Mucosa of descending colon (tissue), 3 donors: ENCODE measurements at regions not wholly inside any gene's neighbourhood (a gene's known extent, or its start where the extent isn't known, plus 50 kb on each side); places are given as distances from the start of the nearest gene placed in this dataset.

ENCODE experiments used
- ATAC-seq: fragments of 200-7000 bp; cut with Tn5 transposase; one replicate; pipeline ENCODE4 v1.9.1; 2020; ENCODE audit warnings: mild to moderate bottlenecking, moderate library complexity
- DNase-seq, 3 donors: peaks; one replicate each; pipeline ENCODE4 v3.0.0-alpha.2; 2020
- H3K36me3 ChIP-seq: fragments of 200-600 bp; one replicate; pipeline ENCODE4 v1.8.0; 2021; ENCODE audit warnings: low read depth, mild to moderate bottlenecking
- H3K4me1 ChIP-seq: fragments of 200-600 bp; one replicate; pipeline ENCODE4 v1.8.0; 2021; ENCODE audit warnings: low read depth, mild to moderate bottlenecking
- H3K4me3 ChIP-seq: fragments of 200-600 bp; one replicate; pipeline ENCODE4 v1.8.0; 2021; ENCODE audit warnings: mild to moderate bottlenecking
- H3K9me3 ChIP-seq: fragments of 200-600 bp; one replicate; pipeline ENCODE4 v1.8.0; 2021; ENCODE audit warnings: mild to moderate bottlenecking
- intact Hi-C, 2 donors: fragments of 100-400 bp; cut with DNase I in 1 of 2; cut with micrococcal nuclease in 1 of 2; formaldehyde crosslinking; loops; one replicate each; pipeline versions ENCODE4 v1.11.0 to v1.11.1; 2022; cut with DNase I, micrococcal nuclease
- TF ChIP-seq, protein P1 (sequence below): fragments of 200-600 bp; IDR thresholded peaks from one replicate; pipeline ENCODE4 v1.8.0; 2022; ENCODE audit warnings: antibody characterized with exemption, mild to moderate bottlenecking
- donor health status: DM: no; HTN: no; CAD: no; lungs with moderate emphysema.
- donor health status: DM: no; HTN: no; CAD: no.
- donor health status: DM: no; HTN: yes; CAD: no.

DNA sequence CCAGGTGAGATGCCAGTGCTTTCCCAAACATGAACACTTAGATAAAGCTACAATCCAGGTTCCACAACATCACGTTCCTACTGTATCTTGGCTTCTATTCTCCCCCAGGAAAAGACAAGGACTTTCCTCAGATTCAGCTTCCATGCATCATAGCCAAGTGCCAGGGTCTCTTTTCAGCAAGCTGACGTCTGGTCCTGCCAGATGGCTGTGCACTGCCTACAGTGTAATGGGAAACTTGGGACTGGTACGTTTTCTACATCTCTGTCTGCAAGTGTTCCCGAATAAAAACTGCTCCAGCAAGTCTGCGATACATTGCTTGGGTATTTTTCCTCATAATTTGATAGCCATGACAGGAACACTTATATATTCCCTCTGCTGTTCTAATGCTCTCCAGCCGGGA is 412.5 kb downstream of the FAM181B start:
- H3K4me3 ChIP-seq = no peak overlapping the region
- ATAC-seq (no peak), DNase-seq (no peak)
- intact Hi-C loops = no loop called here
- no peaks in the 10 kb centered on the region for H3K4me1 ChIP-seq
- no peaks in the 10 kb centered on the region for H3K9me3 ChIP-seq
- no peaks in the 10 kb centered on the region for H3K36me3 ChIP-seq
- TF ChIP-seq, protein P1, sequence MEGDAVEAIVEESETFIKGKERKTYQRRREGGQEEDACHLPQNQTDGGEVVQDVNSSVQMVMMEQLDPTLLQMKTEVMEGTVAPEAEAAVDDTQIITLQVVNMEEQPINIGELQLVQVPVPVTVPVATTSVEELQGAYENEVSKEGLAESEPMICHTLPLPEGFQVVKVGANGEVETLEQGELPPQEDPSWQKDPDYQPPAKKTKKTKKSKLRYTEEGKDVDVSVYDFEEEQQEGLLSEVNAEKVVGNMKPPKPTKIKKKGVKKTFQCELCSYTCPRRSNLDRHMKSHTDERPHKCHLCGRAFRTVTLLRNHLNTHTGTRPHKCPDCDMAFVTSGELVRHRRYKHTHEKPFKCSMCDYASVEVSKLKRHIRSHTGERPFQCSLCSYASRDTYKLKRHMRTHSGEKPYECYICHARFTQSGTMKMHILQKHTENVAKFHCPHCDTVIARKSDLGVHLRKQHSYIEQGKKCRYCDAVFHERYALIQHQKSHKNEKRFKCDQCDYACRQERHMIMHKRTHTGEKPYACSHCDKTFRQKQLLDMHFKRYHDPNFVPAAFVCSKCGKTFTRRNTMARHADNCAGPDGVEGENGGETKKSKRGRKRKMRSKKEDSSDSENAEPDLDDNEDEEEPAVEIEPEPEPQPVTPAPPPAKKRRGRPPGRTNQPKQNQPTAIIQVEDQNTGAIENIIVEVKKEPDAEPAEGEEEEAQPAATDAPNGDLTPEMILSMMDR = no peak

DNA sequence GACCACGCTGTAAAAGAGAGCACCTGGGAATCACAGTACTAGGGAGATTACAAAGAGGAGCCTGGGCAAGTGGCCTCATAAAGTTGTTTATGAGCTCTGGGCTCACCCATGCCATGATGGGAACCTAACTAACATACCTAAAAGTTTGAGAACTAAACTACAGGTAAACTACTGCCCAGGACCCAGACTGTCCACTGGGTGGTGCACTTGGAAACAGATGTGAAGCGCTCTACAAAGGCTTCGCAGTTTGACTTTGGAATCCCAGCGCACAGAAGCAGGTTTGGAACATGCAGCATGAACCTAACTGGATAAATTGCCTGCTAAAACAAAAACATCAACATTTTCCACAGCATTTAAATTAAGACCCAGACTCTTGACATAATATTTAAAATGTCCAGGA is 418.6 kb downstream of the FAM181B start:
- intact Hi-C loops = no loop called here
- peak in 1 of 3 donors; percentile 28 for DNase-seq
- TF ChIP-seq, protein P1 = no peak
- Histone ChIP-seq H3K4me1 (no peaks in the 10 kb centered on the region), H3K4me3 (no peak overlapping the region), H3K36me3 (no peaks in the 10 kb centered on the region), H3K9me3 (no peaks in the 10 kb centered on the region)
- ATAC-seq = no peak

DNA sequence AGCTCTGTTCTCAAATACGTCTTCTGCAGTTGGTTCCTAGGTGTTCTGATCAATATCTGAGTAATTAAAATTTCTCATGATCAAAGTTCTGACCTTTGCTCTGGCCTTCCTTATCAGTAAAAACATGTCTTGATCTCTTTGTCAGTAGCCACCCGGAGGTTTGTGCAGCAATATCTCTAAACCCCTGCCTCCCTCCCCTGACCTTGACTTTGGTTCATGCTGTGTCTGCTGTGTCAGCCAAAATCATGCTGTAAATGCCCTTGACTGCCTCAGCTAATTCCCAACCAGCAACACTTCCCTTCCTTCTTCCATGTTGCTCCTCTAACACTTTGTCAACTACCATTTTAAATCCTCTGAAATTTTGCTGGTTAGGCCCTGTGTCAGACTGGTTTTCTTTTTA is 424.7 kb downstream of the FAM181B start:
- DNase-seq (no peak), ATAC-seq (no peak)
- H3K4me1 ChIP-seq = no peaks in the 10 kb centered on the region
- intact Hi-C loops = no loop called here
- H3K9me3 ChIP-seq = no peaks in the 10 kb centered on the region
- no peaks in the 10 kb centered on the region for H3K36me3 ChIP-seq
- no peak overlapping the region for H3K4me3 ChIP-seq
- TF ChIP-seq, protein P1 = no peak

DNA sequence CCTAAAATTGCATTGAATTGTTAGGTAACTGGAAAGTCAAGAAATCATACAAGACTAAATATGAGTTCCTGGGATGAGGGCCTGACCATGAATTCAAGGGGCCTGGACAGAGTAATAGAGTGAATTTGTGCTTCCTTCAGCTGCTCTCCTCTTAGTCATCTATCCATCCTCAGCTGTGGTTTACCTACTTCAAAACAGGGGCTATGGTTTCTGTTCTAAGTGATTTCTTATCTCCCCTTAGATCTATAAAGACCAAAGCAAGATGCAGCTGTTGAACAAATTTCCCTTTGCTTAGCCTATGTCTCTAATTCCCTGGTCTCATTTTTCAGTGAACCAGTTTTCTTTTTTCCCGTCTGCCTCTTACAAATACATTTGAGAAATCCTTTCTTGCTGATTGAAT is 428.5 kb downstream of the FAM181B start:
- Histone ChIP-seq H3K4me3 (no peak overlapping the region), H3K9me3 (no peaks in the 10 kb centered on the region), H3K4me1 (no peaks in the 10 kb centered on the region), H3K36me3 (no peaks in the 10 kb centered on the region)
- DNase-seq (no peak), ATAC-seq (no peak)
- TF ChIP-seq, protein P1 = no peak
- intact Hi-C loops = no loop called here

DNA sequence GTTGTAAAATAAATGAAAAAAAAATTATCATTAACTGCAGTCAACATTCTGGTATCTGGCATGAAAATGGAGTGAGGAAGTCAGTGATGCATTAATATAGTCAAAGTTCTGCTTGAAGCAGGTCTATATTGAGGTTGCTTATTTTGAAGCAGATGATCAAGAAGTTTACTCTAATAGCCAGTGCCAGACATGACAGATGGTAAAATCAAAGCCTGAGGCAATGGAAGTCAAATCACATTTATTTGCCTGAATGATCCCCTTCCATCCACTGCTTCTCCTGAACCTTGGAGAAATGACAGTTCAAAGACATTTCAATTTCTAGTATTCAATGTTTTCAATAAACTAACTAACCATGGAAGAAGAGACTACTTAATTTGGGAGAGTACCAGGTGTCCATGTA is 430.0 kb downstream of the FAM181B start:
- TF ChIP-seq, protein P1 = no peak
- ATAC-seq (no peak), DNase-seq (no peak)
- intact Hi-C loops = no loop called here
- Histone ChIP-seq H3K36me3 (no peaks in the 10 kb centered on the region), H3K9me3 (no peaks in the 10 kb centered on the region), H3K4me3 (no peak overlapping the region), H3K4me1 (no peaks in the 10 kb centered on the region)

DNA sequence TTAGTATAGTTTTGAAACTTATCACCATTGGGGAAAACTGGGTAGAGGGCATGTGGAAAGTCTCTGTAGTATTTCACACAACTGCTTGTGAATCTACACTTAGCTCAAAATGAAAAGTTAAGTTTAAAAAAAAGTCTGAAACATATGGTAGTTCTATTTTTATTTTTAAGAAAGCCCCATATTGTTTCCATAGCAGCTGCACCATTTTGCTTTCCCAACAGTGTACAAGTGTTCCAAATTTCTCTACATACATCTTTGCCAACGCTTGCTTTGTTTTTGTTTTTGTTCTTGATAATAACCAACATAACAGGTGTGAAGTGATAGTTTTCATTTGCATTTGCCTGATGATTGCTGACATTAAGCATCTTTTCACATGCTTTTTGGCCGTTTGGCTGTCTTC is 445.2 kb downstream of the FAM181B start:
- no peaks in the 10 kb centered on the region for H3K9me3 ChIP-seq
- no peaks in the 10 kb centered on the region for H3K36me3 ChIP-seq
- intact Hi-C loops = no loop called here
- DNase-seq = no peak
- no peak for ATAC-seq
- H3K4me1 ChIP-seq = no peaks in the 10 kb centered on the region
- H3K4me3 ChIP-seq = no peak overlapping the region
- TF ChIP-seq, protein P1 = no peak
